BLaER1 (cell line): ENCODE measurements at regions not wholly inside any gene's neighbourhood (a gene's known extent, or its start where the extent isn't known, plus 50 kb on each side); places are given as distances from the start of the nearest gene placed in this dataset.
A peak's percentile ranks its signal among the peaks of the same experiment; 100 is the strongest.
"Not testable (repeated sequence)": the region's sequence is repeated elsewhere in the genome, so short reads cannot be mapped to it uniquely, and the experiment has no call there.

Experiments used
- H3K27ac ChIP-seq: shearing (Covaris generic); formaldehyde crosslinking; 2 replicates; pipeline ENCODE4 v1.8.1; 2022
- H3K27me3 ChIP-seq: shearing (Covaris generic); formaldehyde crosslinking; 2 replicates; pipeline ENCODE4 v1.8.1; 2022
- H3K36me3 ChIP-seq: shearing (Covaris generic); formaldehyde crosslinking; 2 replicates; pipeline ENCODE4 v1.8.1; 2022
- H3K4me1 ChIP-seq: shearing (Covaris generic); formaldehyde crosslinking; 2 replicates; pipeline ENCODE4 v1.8.1; 2022
- H3K4me2 ChIP-seq: shearing (Covaris generic); formaldehyde crosslinking; 2 replicates; pipeline ENCODE4 v1.8.1; 2022
- H3K4me3 ChIP-seq: shearing (Covaris generic); formaldehyde crosslinking; 2 replicates; pipeline ENCODE4 v1.8.1; 2022
- H3K9ac ChIP-seq: shearing (Covaris generic); formaldehyde crosslinking; 2 replicates; pipeline ENCODE4 v1.8.1; 2022
- H3K9me3 ChIP-seq: shearing (Covaris generic); formaldehyde crosslinking; 2 replicates; pipeline ENCODE4 v1.8.1; 2022
- H4K20me1 ChIP-seq: shearing (Covaris generic); formaldehyde crosslinking; 2 replicates; pipeline ENCODE4 v1.8.1; 2022
- Cebpa-rat ChIP-seq: shearing (Covaris generic); IDR thresholded peaks from 2 replicates; pipeline ENCODE4 v1.8.1; 2022

- not testable (repeated sequence) for H3K4me3 ChIP-seq
These were observed 55.3 kb upstream of the THOC2 start for GRCh38 chrX:123788193-123788592.

GRCh38 chrX:123788744-123789143, 55.9 kb upstream of the THOC2 start:
- TF ChIP-seq Cebpa-rat, result no peak
- Histone ChIP-seq H3K27ac (no peak overlapping the region), H3K36me3 (no peaks in the 10 kb centered on the region), H3K4me3 (no peak overlapping the region), H3K9ac (no peak overlapping the region), H3K4me1 (peaks cover 9% of the 10 kb centered on the region; the same call in 1 of the 2 replicates), H3K4me2 (no peak overlapping the region), H3K9me3 (no peaks in the 10 kb centered on the region), H3K27me3 (no peaks in the 10 kb centered on the region), H4K20me1 (no peaks in the 10 kb centered on the region)

More at GRCh38 chrX:123788193-123788592, 55.3 kb upstream of the THOC2 start:
- not testable (repeated sequence) for H3K4me1 ChIP-seq, H3K27ac ChIP-seq, H3K9me3 ChIP-seq, H4K20me1 ChIP-seq, H3K4me2 ChIP-seq, H3K27me3 ChIP-seq, H3K9ac ChIP-seq, H3K36me3 ChIP-seq

GRCh38 chrX:123797543-123798447, 62.1 kb upstream of the XIAP start:
- no peaks in the 10 kb centered on the region for H3K4me1 ChIP-seq
- TF ChIP-seq Cebpa-rat, result no peak
- H3K27ac ChIP-seq, result no peak overlapping the region
- no peaks in the 10 kb centered on the region for H3K36me3 ChIP-seq
- H3K9me3 ChIP-seq, result no peaks in the 10 kb centered on the region
- no peak overlapping the region for H3K4me2 ChIP-seq
- no peaks in the 10 kb centered on the region for H3K27me3 ChIP-seq
- no peak overlapping the region for H3K4me3 ChIP-seq
- no peaks in the 10 kb centered on the region for H4K20me1 ChIP-seq
- H3K9ac ChIP-seq, result no peak overlapping the region

GRCh38 chrX:123798706-123799430, 61.0 kb upstream of the XIAP start:
- H3K27ac ChIP-seq, H3K27me3 ChIP-seq, H4K20me1 ChIP-seq, H3K9ac ChIP-seq, H3K36me3 ChIP-seq, H3K4me3 ChIP-seq, H3K9me3 ChIP-seq, H3K4me2 ChIP-seq: not testable (repeated sequence)
- H3K4me1 ChIP-seq, result peaks cover 11% of the 10 kb centered on the region

- no peak for TF ChIP-seq Cebpa-rat
- Histone ChIP-seq H3K4me3 (no peak overlapping the region), H3K27ac (no peak overlapping the region), H3K4me2 (no peak overlapping the region), H3K36me3 (no peaks in the 10 kb centered on the region), H3K9ac (no peak overlapping the region), H3K27me3 (no peaks in the 10 kb centered on the region), H3K9me3 (no peaks in the 10 kb centered on the region), H4K20me1 (no peaks in the 10 kb centered on the region), H3K4me1 (peaks cover 14% of the 10 kb centered on the region)
These were observed 58.0 kb upstream of the XIAP start for GRCh38 chrX:123801901-123802300.

GRCh38 chrX:123803331-123803983, 56.4 kb upstream of the XIAP start:
- H4K20me1 ChIP-seq, result no peaks in the 10 kb centered on the region
- no peaks in the 10 kb centered on the region for H3K27me3 ChIP-seq
- peak overlapping the region; percentile 31 for H3K4me2 ChIP-seq
- H3K9me3 ChIP-seq, result no peaks in the 10 kb centered on the region
- no peak overlapping the region for H3K9ac ChIP-seq
- H3K36me3 ChIP-seq, result no peaks in the 10 kb centered on the region
- no peak overlapping the region for H3K4me3 ChIP-seq
- H3K27ac ChIP-seq, result no peak overlapping the region
- no peak for TF ChIP-seq Cebpa-rat
- peaks cover 14% of the 10 kb centered on the region for H3K4me1 ChIP-seq

GRCh38 chrX:123803984-123804365, 55.9 kb upstream of the XIAP start:
- not testable (repeated sequence) for H3K9me3 ChIP-seq, H3K27ac ChIP-seq, H3K9ac ChIP-seq, H3K27me3 ChIP-seq, H4K20me1 ChIP-seq, H3K4me3 ChIP-seq, H3K36me3 ChIP-seq
- H3K4me1 ChIP-seq, result peaks cover 14% of the 10 kb centered on the region
- H3K4me2 ChIP-seq, result peak overlapping the region; percentile 31

- no peak overlapping the region for H3K27ac ChIP-seq
- no peak overlapping the region for H3K4me2 ChIP-seq
- no peaks in the 10 kb centered on the region for H3K9me3 ChIP-seq
- peaks cover 13% of the 10 kb centered on the region for H3K4me1 ChIP-seq
- H4K20me1 ChIP-seq, result no peaks in the 10 kb centered on the region
- H3K27me3 ChIP-seq, result no peaks in the 10 kb centered on the region
- H3K36me3 ChIP-seq, result no peaks in the 10 kb centered on the region
- H3K9ac ChIP-seq, result no peak overlapping the region
- TF ChIP-seq Cebpa-rat, result no peak
- H3K4me3 ChIP-seq, result no peak overlapping the region
These were observed 51.9 kb upstream of the XIAP start for GRCh38 chrX:123807835-123808416.

- Histone ChIP-seq H3K27me3 (no peaks in the 10 kb centered on the region), H3K4me3 (no peak overlapping the region), H4K20me1 (no peaks in the 10 kb centered on the region), H3K9ac (no peak overlapping the region), H3K4me2 (no peak overlapping the region), H3K27ac (no peak overlapping the region), H3K4me1 (no peaks in the 10 kb centered on the region), H3K36me3 (no peaks in the 10 kb centered on the region), H3K9me3 (no peaks in the 10 kb centered on the region)
- no peak for TF ChIP-seq Cebpa-rat
These were observed 49.9 kb upstream of the XIAP start for GRCh38 chrX:123809854-123810375.
